Activated T-cell treated with anti-CD3 and anti-CD28 coated beads, Interleukin-2, amount 50 U/mL, for 72 hours (primary cell): ENCODE measurements at regions not wholly inside any gene's neighbourhood (a gene's known extent, or its start where the extent isn't known, plus 50 kb on each side); places are given as distances from the start of the nearest gene placed in this dataset.
"Not testable (repeated sequence)": the region's sequence is repeated elsewhere in the genome, so short reads cannot be mapped to it uniquely, and the experiment has no call there.

Experiments used
- ATAC-seq, 2 donors: fragments of 150-1000 bp; cut with Tn5 transposase; replicated peaks in 1 of 2; 2 replicates each; pipeline ENCODE4 v1.10.0; 2021; ENCODE audit warnings: moderate library complexity in 2 of 2, mild to moderate bottlenecking in 1 of 2
- DNase-seq, 2 donors: peaks; one replicate each; pipeline ENCODE4 v3.0.0; 2021 to 2022; ENCODE audit warnings: mixed read lengths in 1 of 2
- H3K27ac Mint-ChIP-seq: one replicate; pipeline ENCODE4 v1.8.0; 2022; ENCODE audit warnings: mild to moderate bottlenecking, moderate library complexity, mixed read lengths
- H3K27me3 Mint-ChIP-seq: one replicate; pipeline ENCODE4 v1.8.0; 2022; ENCODE audit warnings: low read depth, mixed read lengths
- H3K36me3 Mint-ChIP-seq, 2 donors: one replicate each; pipeline ENCODE4 v1.8.0; 2022; ENCODE audit warnings: mixed read lengths in 2 of 2, mild to moderate bottlenecking in 1 of 2; ENCODE audit not compliant: insufficient read depth in 2 of 2
- H3K4me1 Mint-ChIP-seq: one replicate; pipeline ENCODE4 v1.8.0; 2022; ENCODE audit warnings: low read depth, mixed read lengths
- H3K4me3 Mint-ChIP-seq, 2 donors: one replicate each; pipeline ENCODE4 v1.8.0; 2022; ENCODE audit warnings: mild to moderate bottlenecking in 2 of 2, mixed read lengths in 2 of 2, moderate library complexity in 2 of 2
- H3K9me3 Mint-ChIP-seq, 2 donors: one replicate each; pipeline ENCODE4 v1.8.0; 2022; ENCODE audit warnings: mixed read lengths in 2 of 2

- not testable (repeated sequence) for H3K27ac Mint-ChIP-seq, DNase-seq
Observed at GRCh38 chr14:105666991-105667662, 140.7 kb downstream of the TMEM121 start.

DNA sequence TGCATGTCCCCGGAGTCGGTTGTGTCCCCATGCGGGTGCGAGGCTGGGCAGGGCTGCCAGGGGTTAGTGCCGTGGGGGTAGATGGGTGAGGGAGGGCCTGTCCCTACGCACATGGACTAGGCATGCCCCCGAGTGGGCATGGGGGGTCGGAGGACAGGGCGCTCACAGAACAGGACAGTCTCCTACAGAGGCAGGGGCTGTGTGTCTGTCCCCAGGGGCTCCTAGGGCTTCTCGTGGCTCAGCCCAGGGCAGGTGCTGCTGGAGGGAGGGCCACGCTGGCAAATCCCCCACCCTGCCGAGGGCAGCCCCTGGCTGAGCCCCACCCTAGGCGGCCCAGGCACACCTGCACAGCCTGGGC is 141.3 kb downstream of the TMEM121 start:
- H3K9me3 Mint-ChIP-seq, H3K4me3 Mint-ChIP-seq, ATAC-seq, H3K4me1 Mint-ChIP-seq, DNase-seq, H3K27ac Mint-ChIP-seq, H3K27me3 Mint-ChIP-seq, H3K36me3 Mint-ChIP-seq: not testable (repeated sequence)

More at GRCh38 chr14:105666991-105667662, 140.7 kb downstream of the TMEM121 start:
- not testable (repeated sequence) for H3K9me3 Mint-ChIP-seq, H3K4me3 Mint-ChIP-seq, H3K4me1 Mint-ChIP-seq, ATAC-seq, H3K36me3 Mint-ChIP-seq, H3K27me3 Mint-ChIP-seq

DNA sequence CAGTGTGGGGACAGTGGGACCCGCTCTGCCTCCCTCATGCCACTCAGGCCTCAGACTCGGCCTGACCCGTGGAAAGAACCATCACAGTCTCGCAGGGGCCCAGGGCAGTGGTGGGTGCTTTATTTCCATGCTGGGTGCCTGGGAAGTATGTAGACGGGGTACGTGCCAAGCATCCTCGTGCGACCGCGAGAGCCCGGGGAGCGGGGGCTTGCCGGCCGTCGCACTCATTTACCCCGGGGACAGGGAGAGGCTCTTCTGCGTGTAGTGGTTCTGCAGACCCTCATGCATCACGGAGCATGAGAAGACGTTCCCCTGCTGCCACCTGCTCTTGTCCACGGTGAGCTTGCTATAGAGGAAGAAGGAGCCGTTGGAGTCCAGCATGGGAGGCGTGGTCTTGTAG is 141.6 kb downstream of the TMEM121 start:
- not testable (repeated sequence) for H3K4me3 Mint-ChIP-seq, H3K36me3 Mint-ChIP-seq, H3K27me3 Mint-ChIP-seq, ATAC-seq, H3K4me1 Mint-ChIP-seq, DNase-seq, H3K9me3 Mint-ChIP-seq, H3K27ac Mint-ChIP-seq

- DNase-seq, H3K36me3 Mint-ChIP-seq, H3K27ac Mint-ChIP-seq, ATAC-seq, H3K27me3 Mint-ChIP-seq, H3K4me1 Mint-ChIP-seq, H3K4me3 Mint-ChIP-seq, H3K9me3 Mint-ChIP-seq: not testable (repeated sequence)
Observed at GRCh38 chr14:105668471-105669230, 142.3 kb downstream of the TMEM121 start.

DNA sequence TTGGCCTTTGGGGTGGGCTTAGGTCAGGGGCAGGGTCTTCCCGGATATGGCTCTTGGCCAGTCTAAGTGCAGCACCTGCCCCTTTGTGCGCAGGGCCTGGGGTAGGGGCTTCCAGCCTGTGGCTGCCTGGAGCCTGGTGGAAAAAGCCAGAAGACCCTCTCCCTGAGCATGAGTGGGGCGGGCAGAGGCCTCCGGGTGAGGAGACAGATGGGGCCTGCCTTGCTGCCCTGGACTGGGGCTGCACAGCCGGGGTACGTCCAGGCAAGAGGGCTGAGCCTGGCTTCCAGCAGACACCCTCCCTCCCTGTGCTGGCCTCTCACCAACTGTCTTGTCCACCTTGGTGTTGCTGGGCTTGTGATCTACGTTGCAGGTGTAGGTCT is 142.8 kb downstream of the TMEM121 start:
- not testable (repeated sequence) for H3K27me3 Mint-ChIP-seq, ATAC-seq, DNase-seq, H3K4me1 Mint-ChIP-seq, H3K36me3 Mint-ChIP-seq, H3K9me3 Mint-ChIP-seq, H3K27ac Mint-ChIP-seq, H3K4me3 Mint-ChIP-seq

GRCh38 chr14:105669646-105670045 is 143.3 kb downstream of the TMEM121 start:
- not testable (repeated sequence) for ATAC-seq, H3K9me3 Mint-ChIP-seq, H3K4me1 Mint-ChIP-seq, H3K27me3 Mint-ChIP-seq, H3K4me3 Mint-ChIP-seq, H3K36me3 Mint-ChIP-seq, H3K27ac Mint-ChIP-seq, DNase-seq

GRCh38 chr14:105672450-105673200 is 146.2 kb downstream of the TMEM121 start:
- H3K4me1 Mint-ChIP-seq, H3K27me3 Mint-ChIP-seq, H3K36me3 Mint-ChIP-seq, H3K4me3 Mint-ChIP-seq, H3K9me3 Mint-ChIP-seq, ATAC-seq, DNase-seq, H3K27ac Mint-ChIP-seq: not testable (repeated sequence)

- ATAC-seq, H3K27ac Mint-ChIP-seq, H3K4me1 Mint-ChIP-seq, H3K27me3 Mint-ChIP-seq, DNase-seq, H3K9me3 Mint-ChIP-seq, H3K36me3 Mint-ChIP-seq, H3K4me3 Mint-ChIP-seq: not testable (repeated sequence)
Observed at GRCh38 chr14:105675433-105675832, 149.1 kb downstream of the TMEM121 start.

DNA sequence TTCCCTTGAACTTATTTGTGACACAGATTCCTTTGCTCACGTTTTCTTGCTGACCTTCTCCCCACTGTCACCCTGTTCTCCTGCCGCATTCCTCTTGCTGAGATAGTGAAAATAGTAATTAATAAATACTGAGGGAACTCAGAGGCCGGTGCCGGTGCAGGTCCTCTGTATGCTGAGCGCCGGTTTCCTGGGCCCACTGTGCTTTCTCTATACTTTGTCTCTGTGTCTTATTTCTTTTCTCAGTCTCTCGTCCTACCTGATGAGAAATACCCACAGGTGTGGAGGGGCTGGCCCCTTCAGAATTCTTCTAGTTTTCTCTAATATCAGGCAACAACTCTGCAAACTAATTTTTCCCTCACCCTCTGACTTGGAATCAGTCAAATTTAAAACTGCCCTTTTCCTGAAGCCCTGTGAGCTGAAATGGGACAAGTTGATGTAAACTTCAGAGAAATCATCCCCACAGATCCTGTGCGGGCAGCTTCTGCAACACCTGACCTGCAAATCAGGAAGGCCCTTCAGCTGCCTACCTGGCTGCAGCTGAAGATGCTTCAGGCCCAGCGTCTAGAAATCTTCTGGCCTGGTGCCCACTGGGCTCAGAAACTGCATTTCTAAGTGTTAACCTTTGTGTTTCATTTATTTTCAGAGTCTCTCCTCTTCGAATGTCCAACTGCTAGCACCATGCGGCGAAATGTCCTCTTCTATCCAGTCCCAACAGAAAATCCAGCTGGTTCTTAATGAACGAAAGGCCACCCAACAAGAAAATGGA is 149.7 kb downstream of the TMEM121 start:
- not testable (repeated sequence) for H3K4me3 Mint-ChIP-seq, H3K27me3 Mint-ChIP-seq, DNase-seq, H3K4me1 Mint-ChIP-seq, H3K27ac Mint-ChIP-seq, ATAC-seq, H3K9me3 Mint-ChIP-seq, H3K36me3 Mint-ChIP-seq

DNA sequence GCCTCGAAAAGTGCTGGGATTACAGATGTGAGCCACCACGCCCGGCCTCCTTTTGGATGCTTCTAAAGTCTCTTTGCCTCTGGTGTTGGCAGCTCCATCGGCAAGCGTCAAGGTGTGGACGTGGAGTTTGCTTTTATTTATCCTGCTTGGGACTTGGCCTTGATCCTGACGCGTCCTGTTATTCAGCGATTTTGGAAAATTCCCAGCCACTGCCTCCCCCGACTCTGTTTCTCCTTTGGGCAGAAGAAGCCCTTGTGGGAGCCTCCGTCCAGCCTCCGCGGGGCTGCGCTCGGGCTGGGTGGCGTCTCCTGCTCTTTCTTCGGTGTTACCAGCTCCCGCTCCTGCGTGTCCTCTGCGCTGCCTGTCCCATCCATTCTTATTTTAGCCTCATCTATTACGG is 151.7 kb downstream of the TMEM121 start:
- H3K4me3 Mint-ChIP-seq, H3K4me1 Mint-ChIP-seq, ATAC-seq: not testable (repeated sequence)

GRCh38 chr14:105678996-105679958 is 152.9 kb downstream of the TMEM121 start:
- not testable (repeated sequence) for H3K4me1 Mint-ChIP-seq, H3K27ac Mint-ChIP-seq, H3K4me3 Mint-ChIP-seq

More for the DNA sequence above, 151.7 kb downstream of the TMEM121 start:
- H3K36me3 Mint-ChIP-seq, DNase-seq, H3K9me3 Mint-ChIP-seq, H3K27me3 Mint-ChIP-seq, H3K27ac Mint-ChIP-seq: not testable (repeated sequence)

More at GRCh38 chr14:105678996-105679958, 152.9 kb downstream of the TMEM121 start:
- not testable (repeated sequence) for H3K36me3 Mint-ChIP-seq, DNase-seq, H3K27me3 Mint-ChIP-seq, H3K9me3 Mint-ChIP-seq
- peak; percentile 18 to 25 for ATAC-seq
